HG03460 (cell line): ENCODE measurements at regions not wholly inside any gene's neighbourhood (a gene's known extent, or its start where the extent isn't known, plus 50 kb on each side); places are given as distances from the start of the nearest gene placed in this dataset.

Experiments
- ATAC-seq: cut with Tn5 transposase; IDR thresholded peaks from one replicate; pipeline ENCODE4 v1.9.1; 2021; ENCODE audit not compliant: unreplicated experiment

GRCh38 chr3:42037318-42037945 is 53.7 kb upstream of the TRAK1 start:
- ATAC-seq, result no peak

GRCh38 chr3:42036483-42036823 is 54.7 kb upstream of the TRAK1 start:
- no peak for ATAC-seq

GRCh38 chr3:42035816-42036482 is 55.2 kb upstream of the TRAK1 start:
- ATAC-seq, result no peak

GRCh38 chr3:42035007-42035406 is 56.1 kb upstream of the TRAK1 start:
- no peak for ATAC-seq

GRCh38 chr3:42033741-42034140 is 57.4 kb upstream of the TRAK1 start:
- no peak for ATAC-seq

GRCh38 chr3:42032693-42033349 is 58.3 kb upstream of the TRAK1 start:
- ATAC-seq, result no peak

- ATAC-seq, result no peak
Observed at GRCh38 chr3:42031808-42032480, 59.2 kb upstream of the TRAK1 start.

- no peak for ATAC-seq
Observed at GRCh38 chr3:42028474-42028873, 62.7 kb upstream of the TRAK1 start.

- ATAC-seq, result no peak
Observed at GRCh38 chr3:42027571-42027970, 63.6 kb upstream of the TRAK1 start.

GRCh38 chr3:42025370-42026138 is 63.7 kb upstream of the ULK4 start:
- peak; percentile 67 for ATAC-seq

- ATAC-seq, result no peak
Observed at GRCh38 chr3:42024591-42025351, 62.9 kb upstream of the ULK4 start.

GRCh38 chr3:42023380-42023779 is 61.5 kb upstream of the ULK4 start:
- no peak for ATAC-seq

GRCh38 chr3:42022355-42022754 is 60.5 kb upstream of the ULK4 start:
- ATAC-seq, result no peak

- ATAC-seq, result no peak
Observed at GRCh38 chr3:42020684-42021307, 58.9 kb upstream of the ULK4 start.

- ATAC-seq, result no peak
Observed at GRCh38 chr3:42019953-42020260, 58.0 kb upstream of the ULK4 start.

GRCh38 chr3:42019144-42019952 is 57.4 kb upstream of the ULK4 start:
- no peak for ATAC-seq

GRCh38 chr3:42014921-42015533 is 53.1 kb upstream of the ULK4 start:
- no peak for ATAC-seq

- ATAC-seq, result no peak
Observed at GRCh38 chr3:42014458-42014920, 52.6 kb upstream of the ULK4 start.
